ENCODE measurements at regions not wholly inside any gene's neighbourhood (a gene's known extent, or its start where the extent isn't known, plus 50 kb on each side); places are given as distances from the start of the nearest gene placed in this dataset.

- no peaks in the 10 kb centered on the region for H3K79me2 ChIP-seq (ENCODE audit: insufficient read depth, low read length)
- H3K27me3 ChIP-seq (ENCODE audit: insufficient read depth, low read length, poor library complexity) = no peaks in the 10 kb centered on the region
- H3K4me1 ChIP-seq (ENCODE audit: insufficient read depth, low read length) = no peaks in the 10 kb centered on the region
- TF ChIP-seq CTCF (IDR thresholded peaks at IDR 0.05; ENCODE audit: borderline replicate concordance, extremely low read depth, low read length, poor library complexity, severe bottlenecking) = no peak
- TF ChIP-seq EZH2 (IDR thresholded peaks at IDR 0.05; ENCODE audit: borderline replicate concordance, low read depth, low read length, severe bottlenecking) = no peak
- DNase-seq = no peak
- no peaks in the 10 kb centered on the region for H4K20me1 ChIP-seq (ENCODE audit: insufficient read depth, low read length)
- no peaks in the 10 kb centered on the region for H3K36me3 ChIP-seq (ENCODE audit: insufficient read depth, low read length)
- no peak for ATAC-seq (ENCODE audit: insufficient read depth, low read depth)
- no peak overlapping the region for H3K4me3 ChIP-seq (ENCODE audit: low read depth in 1 of 2, low read length in 2 of 2)
- H3K4me2 ChIP-seq (ENCODE audit: insufficient read depth, low read length) = no peak overlapping the region
- no peak overlapping the region for H3K27ac ChIP-seq (ENCODE audit: low read length)
- no peak overlapping the region for H2AFZ ChIP-seq (ENCODE audit: low read depth, low read length)
- no peaks in the 10 kb centered on the region for H3K9me3 ChIP-seq (ENCODE audit: insufficient read depth, low read length, severe bottlenecking)
- no peak overlapping the region for H3K9ac ChIP-seq (ENCODE audit: low read depth, low read length)
These were observed 500.2 kb upstream of the NMUR2 start for GRCh38 chr5:152905286-152905685.

GRCh38 chr5:152907488-152908245 is 502.6 kb upstream of the NMUR2 start:
- Histone ChIP-seq H2AFZ (ENCODE audit: low read depth, low read length) (no peak overlapping the region), H4K20me1 (ENCODE audit: insufficient read depth, low read length) (no peaks in the 10 kb centered on the region), H3K27me3 (ENCODE audit: insufficient read depth, low read length, poor library complexity) (no peaks in the 10 kb centered on the region), H3K4me1 (ENCODE audit: insufficient read depth, low read length) (no peaks in the 10 kb centered on the region), H3K4me3 (ENCODE audit: low read depth in 1 of 2, low read length in 2 of 2) (no peak overlapping the region), H3K9ac (ENCODE audit: low read depth, low read length) (no peak overlapping the region), H3K27ac (ENCODE audit: low read length) (no peak overlapping the region), H3K4me2 (ENCODE audit: insufficient read depth, low read length) (no peak overlapping the region), H3K36me3 (ENCODE audit: insufficient read depth, low read length) (no peaks in the 10 kb centered on the region), H3K79me2 (ENCODE audit: insufficient read depth, low read length) (no peaks in the 10 kb centered on the region), H3K9me3 (ENCODE audit: insufficient read depth, low read length, severe bottlenecking) (no peaks in the 10 kb centered on the region)
- TF ChIP-seq CTCF (IDR thresholded peaks at IDR 0.05; ENCODE audit: borderline replicate concordance, extremely low read depth, low read length, poor library complexity, severe bottlenecking) (no peak), EZH2 (IDR thresholded peaks at IDR 0.05; ENCODE audit: borderline replicate concordance, low read depth, low read length, severe bottlenecking) (no peak)
- DNase-seq (no peak), ATAC-seq (ENCODE audit: insufficient read depth, low read depth) (no peak)

- Histone ChIP-seq H3K9me3 (ENCODE audit: insufficient read depth, low read length, severe bottlenecking) (no peaks in the 10 kb centered on the region), H3K4me1 (ENCODE audit: insufficient read depth, low read length) (no peaks in the 10 kb centered on the region), H3K27me3 (ENCODE audit: insufficient read depth, low read length, poor library complexity) (no peaks in the 10 kb centered on the region), H4K20me1 (ENCODE audit: insufficient read depth, low read length) (no peaks in the 10 kb centered on the region), H2AFZ (ENCODE audit: low read depth, low read length) (no peak overlapping the region), H3K4me2 (ENCODE audit: insufficient read depth, low read length) (no peak overlapping the region), H3K9ac (ENCODE audit: low read depth, low read length) (no peak overlapping the region), H3K36me3 (ENCODE audit: insufficient read depth, low read length) (no peaks in the 10 kb centered on the region), H3K4me3 (ENCODE audit: low read depth in 1 of 2, low read length in 2 of 2) (no peak overlapping the region), H3K27ac (ENCODE audit: low read length) (no peak overlapping the region), H3K79me2 (ENCODE audit: insufficient read depth, low read length) (no peaks in the 10 kb centered on the region)
- no peak for DNase-seq
- ATAC-seq (ENCODE audit: insufficient read depth, low read depth) = no peak
- no peak for TF ChIP-seq CTCF (IDR thresholded peaks at IDR 0.05; ENCODE audit: borderline replicate concordance, extremely low read depth, low read length, poor library complexity, severe bottlenecking)
- TF ChIP-seq EZH2 (IDR thresholded peaks at IDR 0.05; ENCODE audit: borderline replicate concordance, low read depth, low read length, severe bottlenecking) = no peak
These were observed 507.8 kb upstream of the NMUR2 start for GRCh38 chr5:152912924-152913323.

Data from DND-41 (cell line).